B cell (primary cell): ENCODE measurements at regions not wholly inside any gene's neighbourhood (a gene's known extent, or its start where the extent isn't known, plus 50 kb on each side); places are given as distances from the start of the nearest gene placed in this dataset.
"Not testable (repeated sequence)": the region's sequence is repeated elsewhere in the genome, so short reads cannot be mapped to it uniquely, and the experiment has no call there.

Source experiments
- ATAC-seq: fragments of 200-7000 bp; cut with Tn5 transposase; one replicate; pipeline ENCODE4 v1.10.0; 2021; ENCODE audit warnings: low read depth, mild to moderate bottlenecking, moderate number of reproducible peaks, moderate library complexity
- CTCF ChIA-PET: fragments of 350-600 bp; sonication (Branson Sonifier 250); formaldehyde crosslinking; loops from one replicate; lab custom pipeline; 2021; ENCODE audit warnings: antibody characterized with exemption, inconsistent platforms; lab: Charles Lee
- POLR2A ChIA-PET: fragments of 350-600 bp; sonication (Branson Sonifier 250); formaldehyde crosslinking; loops from one replicate; lab custom pipeline; 2021; ENCODE audit warnings: antibody characterized with exemption; lab: Charles Lee
- DNase-seq: peaks from one replicate; pipeline ENCODE4 v3.0.0; 2013
- H2AFZ ChIP-seq: 2 replicates; pipeline ENCODE4 v1.6.1; 2012; ENCODE audit warnings: mild to moderate bottlenecking, low read depth, low read length; ENCODE audit not compliant: insufficient read depth, poor library complexity, severe bottlenecking
- H3K27ac ChIP-seq, 2 donors: 1 replicate in 1 of 2; 2 replicates in 1 of 2; pipeline ENCODE4 v1.5.1; 2012 to 2013; ENCODE audit warnings: low read length in 2 of 2, mild to moderate bottlenecking in 2 of 2, moderate library complexity in 1 of 2
- H3K27me3 ChIP-seq, 4 experiments: fragments of 200-600 bp in 1 of 4; sonication (generic) in 1 of 4; replicated peaks in 1 of 4; 1 replicate in 2 of 4; 2 replicates in 2 of 4; pipeline versions ENCODE4 v1.6.1 to v1.7.0; 2013 to 2016; ENCODE audit warnings: low read length in 3 of 4, mild to moderate bottlenecking in 2 of 4, mixed read lengths in 1 of 4, moderate library complexity in 1 of 4; ENCODE audit not compliant: insufficient read depth in 4 of 4, control insufficient read depth in 3 of 4; ENCODE audit errors: control extremely low read depth in 1 of 4
- H3K36me3 ChIP-seq, 2 experiments: replicated peaks in 1 of 2; 1 replicate in 1 of 2; 2 replicates in 1 of 2; pipeline versions ENCODE4 v1.6.1 to v1.7.1; 2013; ENCODE audit warnings: low read length in 1 of 2; ENCODE audit not compliant: insufficient read depth in 2 of 2, control insufficient read depth in 1 of 2; ENCODE audit errors: control extremely low read depth in 1 of 2, extremely low read depth in 1 of 2
- H3K4me1 ChIP-seq, 2 donors: fragments of 200-600 bp in 1 of 2; sonication (generic) in 1 of 2; 1 replicate in 1 of 2; 2 replicates in 1 of 2; pipeline versions ENCODE4 v1.5.1 to v1.6.1; 2013 to 2017; ENCODE audit warnings: low read length in 2 of 2; ENCODE audit not compliant: control insufficient read depth in 2 of 2, insufficient read depth in 2 of 2
- H3K4me2 ChIP-seq: replicated peaks from 2 replicates; pipeline ENCODE3; 2012; ENCODE audit warnings: mild to moderate bottlenecking, low read depth, low read length; ENCODE audit not compliant: poor library complexity, severe bottlenecking
- H3K4me3 ChIP-seq, 5 experiments: fragments of 200-600 bp in 1 of 5; sonication (generic) in 1 of 5; 1 replicate in 3 of 5; 2 replicates in 2 of 5; pipeline versions ENCODE4 v1.5.1 to v1.7.0; 2011 to 2016; ENCODE audit warnings: low read length in 4 of 5, mild to moderate bottlenecking in 4 of 5, low read depth in 2 of 5, control low read depth in 1 of 5, moderate library complexity in 1 of 5; ENCODE audit not compliant: insufficient read depth in 1 of 5; ENCODE audit errors: control extremely low read depth in 1 of 5, extremely low read depth in 1 of 5
- H3K79me2 ChIP-seq: fragments of 200-600 bp; sonication (generic); one replicate; pipeline ENCODE4 v1.6.0; 2016; ENCODE audit warnings: low read length; ENCODE audit not compliant: control insufficient read depth, insufficient read depth
- H3K9ac ChIP-seq: fragments of 200-600 bp; sonication (generic); 2 replicates; pipeline ENCODE4 v1.6.1; 2017; ENCODE audit warnings: mild to moderate bottlenecking, low read length, moderate library complexity
- H3K9me3 ChIP-seq, 3 donors: one replicate each; pipeline versions ENCODE4 v1.6.1 to v1.7.1; 2013; ENCODE audit warnings: low read length in 2 of 3; ENCODE audit not compliant: control insufficient read depth in 2 of 3, insufficient read depth in 1 of 3; ENCODE audit errors: control extremely low read depth in 1 of 3
- H4K20me1 ChIP-seq: 2 replicates; pipeline ENCODE4 v1.6.0; 2012; ENCODE audit warnings: mild to moderate bottlenecking, low read length; ENCODE audit not compliant: insufficient read depth, control insufficient read depth, poor library complexity, severe bottlenecking
- H3K27ac Mint-ChIP-seq: one replicate; pipeline ENCODE4 v1.8.0; 2021; ENCODE audit warnings: mixed read lengths
- H3K27me3 Mint-ChIP-seq: one replicate; pipeline ENCODE4 v1.8.0; 2021; ENCODE audit warnings: mixed read lengths
- H3K4me1 Mint-ChIP-seq: one replicate; pipeline ENCODE4 v1.8.0; 2021; ENCODE audit warnings: mixed read lengths
- H3K4me3 Mint-ChIP-seq: one replicate; pipeline ENCODE4 v1.8.0; 2021; ENCODE audit warnings: mixed read lengths
- H3K9me3 Mint-ChIP-seq: one replicate; pipeline ENCODE4 v1.8.0; 2022; ENCODE audit warnings: mixed read lengths; ENCODE audit not compliant: insufficient read depth
- CTCF ChIP-seq: fragments of 200-600 bp; IDR thresholded peaks from one replicate; pipeline ENCODE4 v1.8.0; 2022; ENCODE audit warnings: antibody characterized with exemption, mild to moderate bottlenecking
- EZH2 ChIP-seq: IDR thresholded peaks from 2 replicates; pipeline ENCODE4 v1.6.1; 2012; ENCODE audit warnings: borderline replicate concordance, low read depth, mild to moderate bottlenecking, moderate library complexity, low read length; ENCODE audit not compliant: insufficient read depth, poor library complexity, severe bottlenecking
- WGBS: methylation state at CpG from one replicate; pipeline ENCODE4 v1.1.5; 2013; ENCODE audit warnings: missing lambda C conversion rate; ENCODE audit not compliant: insufficient coverage; 5-methylcytosine and 5-hydroxymethylcytosine counted together
- intact Hi-C: fragments of 100-400 bp; cut with micrococcal nuclease; formaldehyde crosslinking; loops from one replicate; pipeline ENCODE4 v1.10.0; 2022

- DNase-seq (no peak), ATAC-seq (no peak)
- Histone ChIP-seq H3K27ac (no peak overlapping the region), H3K9me3 (peaks cover 0 to 2% (median 0%) of the 10 kb centered on the region in 3 donors), H3K36me3 (no peaks in the 10 kb centered on the region), H3K4me1 (no peaks in the 10 kb centered on the region), H3K79me2 (no peaks in the 10 kb centered on the region), H3K4me2 (no peak overlapping the region), H3K4me3 (no peak overlapping the region), H2AFZ (no peak overlapping the region), H3K9ac (no peak overlapping the region), H4K20me1 (no peaks in the 10 kb centered on the region), H3K27me3 (peaks cover 0 to 4% (median under 1%) of the 10 kb centered on the region in 4 experiments)
- intact Hi-C loops, result no loop called here
- CTCF ChIA-PET, result no interaction called here
- Mint-ChIP-seq H3K9me3 (no peaks in the 10 kb centered on the region), H3K4me1 (no peaks in the 10 kb centered on the region), H3K4me3 (no peak overlapping the region), H3K27me3 (peaks cover 26% of the 10 kb centered on the region), H3K27ac (no peak overlapping the region)
- TF ChIP-seq EZH2 (no peak), CTCF (no peak)
- POLR2A ChIA-PET, result no interaction called here
Observed at GRCh38 chr11:45732343-45732742, 66.9 kb upstream of the CHST1 start.

DNA sequence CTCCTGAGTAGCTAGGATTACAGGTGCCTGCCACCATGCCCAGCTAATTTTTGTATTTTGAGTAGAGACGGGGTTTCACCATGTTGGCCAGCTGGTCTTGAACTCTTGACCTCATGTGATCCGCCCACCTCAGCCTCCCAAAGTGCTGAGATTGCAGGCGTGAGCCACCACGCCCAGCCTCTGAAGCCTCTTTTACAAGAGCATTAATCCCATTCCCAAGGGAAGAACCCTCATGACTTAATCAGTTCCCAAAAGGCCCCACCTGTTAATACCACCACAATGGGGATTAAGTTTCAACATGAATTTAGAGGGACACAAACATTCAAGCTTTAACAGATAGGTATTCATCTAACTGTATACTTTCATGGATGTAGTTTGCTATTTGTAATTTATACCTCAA is 65.7 kb upstream of the CHST1 start:
- DNase-seq, H3K4me1 Mint-ChIP-seq, POLR2A ChIA-PET, H3K4me1 ChIP-seq, H3K79me2 ChIP-seq, H3K4me3 ChIP-seq, H3K4me3 Mint-ChIP-seq, H3K9ac ChIP-seq, H4K20me1 ChIP-seq, ATAC-seq, H3K27ac ChIP-seq, H3K9me3 ChIP-seq, CTCF ChIA-PET, H3K27me3 ChIP-seq, intact Hi-C loops, H3K36me3 ChIP-seq, H3K27ac Mint-ChIP-seq, H3K4me2 ChIP-seq, H2AFZ ChIP-seq, H3K9me3 Mint-ChIP-seq: not testable (repeated sequence)
- peaks cover 31% of the 10 kb centered on the region for H3K27me3 Mint-ChIP-seq
- 89% methylated on average over 4 of the region's 4 CpGs for WGBS
